Neutrophil (primary cell): ENCODE measurements at regions not wholly inside any gene's neighbourhood (a gene's known extent, or its start where the extent isn't known, plus 50 kb on each side); places are given as distances from the start of the nearest gene placed in this dataset.

Experiments used
- H3K27ac ChIP-seq: fragments of 200-600 bp; sonication (generic); 2 replicates; pipeline ENCODE4 v1.5.1; 2016; ENCODE audit warnings: mild to moderate bottlenecking, moderate library complexity
- H3K27me3 ChIP-seq: fragments of 200-600 bp; sonication (generic); 2 replicates; pipeline ENCODE4 v1.6.0; 2016; ENCODE audit warnings: mild to moderate bottlenecking
- H3K36me3 ChIP-seq: fragments of 200-600 bp; sonication (generic); 2 replicates; pipeline ENCODE4 v1.5.1; 2017
- H3K4me1 ChIP-seq, 2 experiments: fragments of 200-600 bp in 1 of 2; sonication (generic) in 1 of 2; 1 replicate in 1 of 2; 2 replicates in 1 of 2; pipeline versions ENCODE4 v1.5.1 to v1.6.1; 2013 to 2016; ENCODE audit warnings: low read depth in 1 of 2, low read length in 1 of 2, mild to moderate bottlenecking in 1 of 2, moderate library complexity in 1 of 2; ENCODE audit not compliant: control insufficient read depth in 1 of 2, insufficient read depth in 1 of 2
- H3K4me3 ChIP-seq, 2 experiments: fragments of 200-600 bp in 1 of 2; sonication (generic) in 1 of 2; 1 replicate in 1 of 2; 2 replicates in 1 of 2; pipeline ENCODE4 v1.5.1; 2013 to 2016; ENCODE audit warnings: low read depth in 1 of 2, low read length in 1 of 2, mild to moderate bottlenecking in 1 of 2, moderate library complexity in 1 of 2
- H3K9me3 ChIP-seq: fragments of 200-600 bp; sonication (generic); 2 replicates; pipeline ENCODE4 v1.5.1; 2016
- TF ChIP-seq, protein P1 (sequence below): fragments of 200-600 bp; sonication (generic); IDR thresholded peaks from 2 replicates; pipeline ENCODE4 v1.5.1; 2016; ENCODE audit warnings: antibody characterized with exemption

DNA sequence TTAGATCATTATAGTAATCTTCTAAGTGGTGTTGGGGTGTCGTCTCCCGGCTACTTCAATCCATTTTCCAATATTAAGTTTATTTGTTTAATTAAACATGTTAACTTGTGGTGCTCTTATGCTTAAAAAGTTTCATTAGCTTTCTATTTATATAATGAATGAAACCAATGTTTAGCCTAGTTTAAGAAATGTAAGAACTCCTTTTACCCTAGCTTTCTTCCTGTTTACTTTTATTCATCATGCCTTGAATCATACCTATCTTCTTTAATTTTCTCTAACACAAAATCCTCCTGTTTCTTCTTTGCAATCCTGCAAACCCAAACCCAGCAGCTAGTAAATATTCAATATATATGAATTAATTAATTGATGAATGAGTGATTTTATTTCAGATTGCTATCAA is 1276.7 kb upstream of the PIK3C3 start:
- no peaks in the 10 kb centered on the region for H3K36me3 ChIP-seq
- TF ChIP-seq, protein P1, sequence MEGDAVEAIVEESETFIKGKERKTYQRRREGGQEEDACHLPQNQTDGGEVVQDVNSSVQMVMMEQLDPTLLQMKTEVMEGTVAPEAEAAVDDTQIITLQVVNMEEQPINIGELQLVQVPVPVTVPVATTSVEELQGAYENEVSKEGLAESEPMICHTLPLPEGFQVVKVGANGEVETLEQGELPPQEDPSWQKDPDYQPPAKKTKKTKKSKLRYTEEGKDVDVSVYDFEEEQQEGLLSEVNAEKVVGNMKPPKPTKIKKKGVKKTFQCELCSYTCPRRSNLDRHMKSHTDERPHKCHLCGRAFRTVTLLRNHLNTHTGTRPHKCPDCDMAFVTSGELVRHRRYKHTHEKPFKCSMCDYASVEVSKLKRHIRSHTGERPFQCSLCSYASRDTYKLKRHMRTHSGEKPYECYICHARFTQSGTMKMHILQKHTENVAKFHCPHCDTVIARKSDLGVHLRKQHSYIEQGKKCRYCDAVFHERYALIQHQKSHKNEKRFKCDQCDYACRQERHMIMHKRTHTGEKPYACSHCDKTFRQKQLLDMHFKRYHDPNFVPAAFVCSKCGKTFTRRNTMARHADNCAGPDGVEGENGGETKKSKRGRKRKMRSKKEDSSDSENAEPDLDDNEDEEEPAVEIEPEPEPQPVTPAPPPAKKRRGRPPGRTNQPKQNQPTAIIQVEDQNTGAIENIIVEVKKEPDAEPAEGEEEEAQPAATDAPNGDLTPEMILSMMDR = no peak
- no peak overlapping the region for H3K27ac ChIP-seq
- no peaks in the 10 kb centered on the region for H3K27me3 ChIP-seq
- no peaks in the 10 kb centered on the region for H3K4me1 ChIP-seq
- H3K9me3 ChIP-seq = no peaks in the 10 kb centered on the region
- no peak overlapping the region for H3K4me3 ChIP-seq

DNA sequence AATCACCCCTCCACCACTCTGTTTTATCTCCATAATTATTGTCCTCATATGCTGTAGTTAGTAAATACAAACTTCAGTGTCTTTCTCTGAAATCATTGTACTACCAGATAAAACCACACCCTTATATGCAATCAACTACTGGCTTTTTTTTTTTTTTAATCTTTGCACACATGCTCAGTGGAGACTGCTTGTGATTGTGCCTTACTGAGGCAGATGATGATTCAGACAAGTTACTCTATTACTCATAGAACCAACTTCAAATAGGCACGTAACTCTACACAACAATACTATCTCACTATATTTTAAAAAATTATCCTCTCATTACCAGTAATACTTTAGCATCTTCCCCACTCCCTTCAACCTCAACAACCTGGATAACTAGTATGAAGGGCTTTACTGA is 1278.4 kb upstream of the PIK3C3 start:
- H3K36me3 ChIP-seq = no peaks in the 10 kb centered on the region
- H3K4me1 ChIP-seq = no peaks in the 10 kb centered on the region
- TF ChIP-seq, protein P1 = no peak
- no peak overlapping the region for H3K27ac ChIP-seq
- no peaks in the 10 kb centered on the region for H3K27me3 ChIP-seq
- H3K9me3 ChIP-seq = no peaks in the 10 kb centered on the region
- H3K4me3 ChIP-seq = no peak overlapping the region

DNA sequence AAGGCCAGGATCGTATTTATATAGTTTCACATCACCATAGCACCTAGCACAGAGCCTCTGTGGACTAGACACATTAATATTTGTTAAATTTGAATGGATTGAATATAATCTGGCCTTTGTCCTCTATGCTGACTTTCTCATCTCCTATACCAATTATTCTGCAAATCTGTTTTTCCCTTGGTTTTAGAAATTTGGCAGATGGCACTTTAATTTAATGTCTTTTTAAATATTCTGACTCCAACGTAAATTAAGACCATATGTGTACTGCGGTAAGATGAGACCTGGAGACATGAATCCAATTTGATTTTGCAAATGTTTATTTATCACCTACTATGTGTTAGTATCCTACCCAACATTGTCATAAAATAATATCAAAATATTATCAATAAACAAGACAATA is 1281.9 kb upstream of the PIK3C3 start:
- Histone ChIP-seq H3K36me3 (no peaks in the 10 kb centered on the region), H3K4me3 (no peak overlapping the region), H3K4me1 (no peaks in the 10 kb centered on the region), H3K27me3 (no peaks in the 10 kb centered on the region), H3K27ac (no peak overlapping the region), H3K9me3 (no peaks in the 10 kb centered on the region)
- TF ChIP-seq, protein P1 = no peak

DNA sequence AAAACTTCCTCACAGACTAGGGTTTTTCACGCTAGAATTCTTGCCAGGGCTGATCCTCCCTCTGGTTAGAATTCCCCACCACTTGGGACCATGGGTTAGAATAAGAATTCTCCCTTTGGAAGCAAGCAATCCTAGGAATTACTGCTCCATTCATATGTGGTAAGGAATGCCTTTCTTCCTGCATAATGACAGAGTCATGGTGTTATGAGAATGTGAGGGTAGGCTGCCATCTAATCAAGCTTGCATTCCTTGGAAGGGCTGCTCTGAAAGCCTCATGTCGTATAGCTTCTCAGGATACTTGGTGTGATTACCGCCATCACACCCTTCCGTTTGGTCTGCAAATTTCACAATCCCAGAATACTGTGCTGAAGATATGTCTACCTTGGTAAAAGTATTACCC is 1282.4 kb upstream of the PIK3C3 start:
- H3K4me1 ChIP-seq = no peaks in the 10 kb centered on the region

DNA sequence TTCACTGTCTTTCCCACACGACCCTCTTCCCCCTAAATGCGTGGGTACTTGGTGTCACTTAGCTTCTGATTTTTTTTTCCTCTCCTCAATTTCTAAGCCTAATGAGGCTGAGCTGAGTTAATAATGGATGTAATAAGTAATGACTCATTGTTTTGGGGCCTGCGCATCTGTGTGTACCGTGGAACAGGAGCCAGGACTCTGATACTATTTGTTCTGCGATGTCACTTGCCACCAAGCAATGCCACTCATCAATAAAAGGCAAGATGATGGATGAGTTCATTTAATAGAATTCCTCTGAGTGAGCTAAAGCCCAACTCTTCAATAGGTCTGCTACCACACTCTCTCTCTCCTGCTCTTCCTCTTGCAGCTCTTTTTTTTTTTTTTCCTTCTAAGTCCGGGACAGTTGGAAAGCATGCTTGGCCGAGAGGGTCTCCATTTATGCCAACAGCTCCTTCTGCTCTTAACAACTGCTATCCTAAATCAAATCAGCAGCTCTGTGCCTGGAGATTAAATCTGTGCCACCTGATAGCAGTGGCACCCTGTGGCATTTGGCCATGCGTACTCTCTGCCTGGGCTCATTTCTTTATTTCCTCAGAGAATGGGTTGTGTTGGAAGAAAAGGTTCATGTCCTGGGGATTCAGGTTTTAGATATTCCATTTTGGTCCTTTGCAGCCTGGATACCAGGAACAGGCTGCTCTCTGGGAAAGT is 1284.2 kb upstream of the PIK3C3 start:
- H3K4me3 ChIP-seq = no peak overlapping the region
- no peaks in the 10 kb centered on the region for H3K9me3 ChIP-seq
- no peaks in the 10 kb centered on the region for H3K4me1 ChIP-seq
- no peaks in the 10 kb centered on the region for H3K36me3 ChIP-seq
- H3K27me3 ChIP-seq = no peaks in the 10 kb centered on the region
- no peak overlapping the region for H3K27ac ChIP-seq
- TF ChIP-seq, protein P1 = no peak

More for the DNA sequence above, 1282.4 kb upstream of the PIK3C3 start:
- H3K36me3 ChIP-seq = no peaks in the 10 kb centered on the region
- no peaks in the 10 kb centered on the region for H3K27me3 ChIP-seq
- no peaks in the 10 kb centered on the region for H3K9me3 ChIP-seq
- H3K27ac ChIP-seq = no peak overlapping the region
- H3K4me3 ChIP-seq = no peak overlapping the region
- TF ChIP-seq, protein P1 = no peak
